ENCODE measurements at regions not wholly inside any gene's neighbourhood (a gene's known extent, or its start where the extent isn't known, plus 50 kb on each side); places are given as distances from the start of the nearest gene placed in this dataset.

DNA sequence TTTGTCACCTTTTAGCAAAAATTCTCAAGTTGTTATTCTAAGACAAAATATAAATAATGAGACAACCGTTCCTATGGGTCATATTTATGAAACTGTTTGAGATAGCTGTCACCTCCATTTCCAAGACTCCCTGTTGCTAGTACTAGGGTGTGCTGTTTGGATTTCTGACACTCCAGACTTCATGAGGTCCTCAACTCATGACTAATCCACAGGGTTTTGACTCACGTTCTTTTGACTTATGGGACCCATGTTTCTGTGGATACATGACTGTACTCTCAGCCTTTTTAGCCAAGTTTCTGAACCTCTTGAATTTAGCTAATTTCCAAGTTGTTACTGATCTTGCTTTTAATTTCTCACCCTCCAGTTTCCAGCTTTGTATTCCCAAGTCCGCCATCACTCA, 178.7 kb upstream of the FAM98A start:
- TF ChIP-seq EZH2phosphoT487 (IDR thresholded peaks at IDR 0.05): no peak
- no peak for TF ChIP-seq CTCF (IDR thresholded peaks at IDR 0.05)

Data from neural progenitor cell (in vitro differentiated cells).